ENCODE measurements at regions not wholly inside any gene's neighbourhood (a gene's known extent, or its start where the extent isn't known, plus 50 kb on each side); places are given as distances from the start of the nearest gene placed in this dataset.
"Not testable (repeated sequence)": the region's sequence is repeated elsewhere in the genome, so short reads cannot be mapped to it uniquely, and the experiment has no call there.

DNA sequence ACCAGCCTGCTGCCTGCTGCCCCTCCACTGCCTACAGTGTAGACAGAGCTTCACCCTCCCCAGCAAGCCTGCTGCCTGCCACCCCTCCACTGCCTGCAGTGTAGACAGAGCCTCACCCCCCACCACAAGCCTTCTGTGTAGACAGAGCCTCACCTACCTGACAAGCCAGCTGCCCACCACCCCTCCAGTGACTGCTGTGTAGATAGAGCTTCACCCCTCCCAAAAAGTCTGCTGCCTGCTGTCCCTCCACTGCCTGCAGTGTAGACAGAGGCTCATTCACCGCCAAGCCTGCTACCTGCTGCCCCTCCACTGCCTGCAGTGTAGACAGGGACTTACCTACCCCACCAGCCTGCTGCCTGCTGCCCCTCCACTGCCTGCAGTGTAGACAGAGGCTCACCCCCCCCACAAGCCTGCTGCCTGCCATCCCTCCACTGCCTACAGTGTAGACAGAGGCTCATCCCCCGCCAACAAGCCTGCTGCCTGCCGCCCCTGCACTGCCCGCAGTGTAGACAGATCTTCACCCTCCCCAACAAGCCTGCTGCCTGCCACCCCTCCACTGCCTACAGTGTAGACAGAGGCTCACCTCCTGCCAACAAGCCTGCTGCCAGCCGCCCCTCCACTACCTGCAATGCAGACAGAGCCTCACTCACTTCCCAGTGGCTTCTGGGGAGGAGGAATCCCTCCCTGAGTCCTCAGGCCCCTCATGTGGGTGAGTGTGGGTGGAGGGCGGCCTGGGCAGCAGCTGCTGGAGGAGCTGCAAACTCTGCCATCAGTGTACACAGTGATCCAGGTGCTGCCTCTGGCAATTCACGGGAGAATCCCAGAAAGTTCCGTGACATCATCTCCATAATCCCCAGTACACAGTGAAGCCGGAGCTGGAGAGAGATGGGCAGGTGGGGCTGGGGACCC is 140.9 kb downstream of the DLL1 start:
- DNase-seq (ENCODE audit: low read depth in 3 of 3, low spot score in 1 of 3) = no peak

- DNase-seq (ENCODE audit: low read depth in 3 of 3, low spot score in 1 of 3) = no peak
These were observed 142.0 kb downstream of the DLL1 start for GRCh38 chr6:170148709-170149470.

- DNase-seq (ENCODE audit: low read depth in 3 of 3, low spot score in 1 of 3) = no peak
These were observed 142.8 kb downstream of the DLL1 start for GRCh38 chr6:170147832-170148708.

GRCh38 chr6:170147056-170147787 is 143.7 kb downstream of the DLL1 start:
- no peak for DNase-seq (ENCODE audit: low read depth in 3 of 3, low spot score in 1 of 3)

DNA sequence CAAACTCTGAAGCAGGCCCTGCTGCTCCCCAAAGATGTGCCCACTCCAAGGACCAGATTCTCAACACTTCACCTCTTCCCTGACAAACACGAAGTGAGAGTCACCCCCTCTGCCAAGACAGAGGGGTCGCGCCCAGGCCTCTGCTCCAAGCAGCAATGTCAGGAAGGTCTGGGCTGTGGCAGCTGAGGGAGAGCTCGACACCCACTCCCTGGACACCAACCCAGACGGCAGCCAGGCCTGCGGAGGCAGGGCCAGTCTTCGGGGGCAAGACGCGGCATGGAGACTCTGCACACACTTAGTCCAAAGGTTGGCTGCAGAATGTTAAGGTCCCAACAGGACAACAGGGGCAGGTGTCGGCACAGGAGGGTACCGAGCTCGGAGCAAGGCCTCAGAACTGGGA is 144.2 kb downstream of the DLL1 start:
- DNase-seq (ENCODE audit: low read depth in 3 of 3, low spot score in 1 of 3) = no peak

GRCh38 chr6:170146131-170146530 is 144.7 kb downstream of the DLL1 start:
- DNase-seq (ENCODE audit: low read depth in 3 of 3, low spot score in 1 of 3) = not testable (repeated sequence)

GRCh38 chr6:170145716-170146115 is 145.2 kb downstream of the DLL1 start:
- not testable (repeated sequence) for DNase-seq (ENCODE audit: low read depth in 3 of 3, low spot score in 1 of 3)

DNA sequence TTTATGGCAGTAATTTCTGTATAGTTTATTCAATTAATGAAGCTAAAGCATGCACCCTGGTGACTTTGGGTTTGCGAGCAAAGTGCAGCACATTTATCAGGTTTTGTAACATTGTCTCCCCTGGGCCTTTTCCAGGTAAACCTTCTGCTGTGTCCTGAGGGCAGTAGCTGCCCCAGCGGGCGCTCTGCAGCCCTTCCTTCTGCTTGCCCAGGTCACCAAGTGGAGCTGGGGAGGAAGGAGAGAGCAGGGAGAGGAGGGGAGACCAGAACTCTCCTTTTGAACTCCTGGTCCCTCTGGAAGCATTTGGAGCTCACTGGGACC is 145.6 kb downstream of the DLL1 start:
- no peak for DNase-seq (ENCODE audit: low read depth in 3 of 3, low spot score in 1 of 3)

DNA sequence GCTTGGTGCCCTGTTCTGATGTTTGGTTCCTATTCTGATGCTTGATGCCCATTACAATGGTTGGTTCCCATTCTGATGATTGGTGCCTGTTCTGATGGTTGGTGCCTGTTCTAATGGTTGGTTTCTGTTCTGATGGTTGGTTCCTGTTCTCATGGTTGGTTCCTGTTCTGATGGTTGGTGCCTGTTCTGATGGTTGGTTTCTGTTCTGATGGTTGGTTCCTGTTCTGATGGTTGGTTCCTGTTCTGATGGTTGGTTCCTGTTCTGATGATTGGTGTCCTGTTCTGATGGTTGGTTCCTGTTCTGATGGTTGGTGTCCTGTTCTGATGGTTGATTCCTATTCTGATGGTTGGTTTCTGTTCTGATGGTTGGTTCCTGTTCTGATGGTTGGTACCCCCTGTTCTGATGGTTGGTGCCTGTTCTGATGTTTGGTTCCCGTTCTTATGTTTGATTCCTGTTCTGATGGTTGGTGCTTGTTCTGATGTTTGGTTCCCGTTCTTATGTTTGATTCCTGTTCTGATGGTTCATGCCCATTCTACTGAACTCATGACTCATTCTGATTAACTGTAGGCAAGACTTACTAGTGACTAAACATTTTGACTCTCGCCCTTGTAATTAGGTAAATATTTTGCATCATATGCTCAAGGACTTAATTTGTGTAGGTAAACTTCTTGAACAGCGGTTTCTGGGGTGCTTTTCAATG is 146.2 kb downstream of the DLL1 start:
- no peak for DNase-seq (ENCODE audit: low read depth in 3 of 3, low spot score in 1 of 3)

GRCh38 chr6:170143401-170144150 is 147.3 kb downstream of the DLL1 start:
- no peak for DNase-seq (ENCODE audit: low read depth in 3 of 3, low spot score in 1 of 3)

DNA sequence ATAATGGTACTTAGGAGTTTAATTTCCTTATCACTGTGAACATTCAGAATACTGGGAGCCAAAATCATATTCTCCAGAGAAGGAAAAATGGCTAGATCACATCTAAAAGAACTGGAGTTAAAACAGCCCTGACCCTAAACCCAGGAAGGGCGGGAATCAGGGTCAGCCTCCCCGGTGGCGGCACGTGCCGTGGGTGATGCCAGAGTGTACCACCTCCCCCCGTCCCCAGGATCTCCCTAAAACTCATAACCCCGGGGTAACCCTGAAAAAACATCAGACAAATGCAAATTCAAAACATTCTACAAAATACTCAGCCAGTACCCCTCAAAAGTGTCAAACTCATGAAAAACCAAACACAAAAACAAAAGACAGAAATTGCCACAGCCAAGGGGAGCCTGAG is 148.3 kb downstream of the DLL1 start:
- no peak for DNase-seq (ENCODE audit: low read depth in 3 of 3, low spot score in 1 of 3)

- not testable (repeated sequence) for DNase-seq (ENCODE audit: low read depth in 3 of 3, low spot score in 1 of 3)
These were observed 149.8 kb downstream of the DLL1 start for GRCh38 chr6:170141061-170141460.

DNA sequence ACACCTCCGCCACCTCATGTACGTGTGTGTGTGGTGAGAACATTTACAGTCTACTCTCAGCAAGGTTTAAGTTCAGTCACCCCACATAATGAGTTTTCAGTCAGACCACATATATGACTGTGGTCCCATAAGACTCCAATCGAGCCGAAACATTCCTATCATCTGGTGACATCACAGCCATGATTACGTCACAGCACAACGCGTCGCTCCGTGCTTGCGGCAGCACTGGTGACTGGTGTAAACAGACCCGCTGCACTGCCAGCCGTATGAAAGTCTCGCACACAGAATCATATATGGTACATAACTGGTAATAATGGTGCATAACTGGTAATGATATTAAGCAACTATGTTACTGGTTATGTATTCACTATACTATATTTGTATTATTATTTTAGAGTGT is 150.7 kb downstream of the DLL1 start:
- DNase-seq (ENCODE audit: low read depth in 3 of 3, low spot score in 1 of 3) = no peak

- no peak for DNase-seq (ENCODE audit: low read depth in 3 of 3, low spot score in 1 of 3)
These were observed 151.3 kb downstream of the DLL1 start for GRCh38 chr6:170139531-170139930.

- not testable (repeated sequence) for DNase-seq (ENCODE audit: low read depth in 3 of 3, low spot score in 1 of 3)
These were observed 151.8 kb downstream of the DLL1 start for GRCh38 chr6:170139046-170139445.

GRCh38 chr6:170137911-170138910 is 152.7 kb downstream of the DLL1 start:
- no peak for DNase-seq (ENCODE audit: low read depth in 3 of 3, low spot score in 1 of 3)

DNA sequence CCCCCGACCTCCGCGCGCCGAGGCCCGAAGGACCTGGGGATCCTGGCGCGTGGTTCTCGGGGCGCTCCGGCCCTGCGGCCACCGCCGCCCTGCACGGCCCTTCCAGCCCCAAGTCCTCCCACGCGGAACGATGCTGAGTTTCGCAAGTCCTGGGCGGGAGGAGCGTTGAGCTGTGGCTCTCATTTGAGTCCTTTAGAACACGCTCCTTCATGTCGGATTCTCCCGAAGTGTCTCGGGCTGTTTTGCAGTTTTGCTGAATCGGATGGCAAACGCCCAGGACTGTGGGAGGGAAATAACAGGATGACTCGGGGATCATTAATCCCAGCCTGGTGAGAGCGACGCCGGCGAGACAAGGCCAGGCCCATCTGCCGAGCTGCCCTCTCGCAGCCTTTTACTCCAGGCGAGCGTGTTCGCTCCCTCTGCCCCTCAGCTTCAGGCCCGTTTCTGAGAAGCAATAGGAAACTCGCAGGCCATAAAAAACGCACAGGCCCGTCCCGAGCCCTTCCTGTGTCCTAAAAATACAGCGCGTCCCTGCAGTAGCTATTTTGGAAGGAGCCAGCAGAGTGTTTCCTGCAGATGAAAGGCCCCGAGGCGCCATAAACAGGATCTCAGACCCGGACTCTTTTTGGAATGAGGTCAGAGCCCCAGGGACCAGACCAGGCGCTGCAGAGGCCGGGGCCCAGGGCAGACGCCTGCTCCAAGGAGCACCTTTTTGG is 153.5 kb downstream of the DLL1 start:
- no peak for DNase-seq (ENCODE audit: low read depth in 3 of 3, low spot score in 1 of 3)
